ENCODE measurements at regions not wholly inside any gene's neighbourhood (a gene's known extent, or its start where the extent isn't known, plus 50 kb on each side); places are given as distances from the start of the nearest gene placed in this dataset.

- DNase-seq = no peak
- H3K4me3 Mint-ChIP-seq (ENCODE audit: unreplicated experiment) = no peak overlapping the region
- no peaks in the 10 kb centered on the region for H3K36me3 Mint-ChIP-seq (ENCODE audit: unreplicated experiment)
- no peaks in the 10 kb centered on the region for H3K9me3 Mint-ChIP-seq (ENCODE audit: unreplicated experiment)
- TF ChIP-seq CTCF (IDR thresholded peaks at IDR 0.05; ENCODE audit: partially characterized antibody, unreplicated experiment) = no peak
- no peak overlapping the region for H3K27ac Mint-ChIP-seq (ENCODE audit: unreplicated experiment)
- no peaks in the 10 kb centered on the region for H3K27me3 Mint-ChIP-seq (ENCODE audit: unreplicated experiment)
- H3K4me1 Mint-ChIP-seq (ENCODE audit: low read depth, unreplicated experiment) = peaks cover 7% of the 10 kb centered on the region
Measured at GRCh38 chr7:25424855-25425254, 196.6 kb upstream of the NPVF start.

GRCh38 chr7:25427721-25428120, 199.4 kb upstream of the NPVF start:
- no peak overlapping the region for H3K4me3 Mint-ChIP-seq (ENCODE audit: unreplicated experiment)
- DNase-seq = no peak
- H3K27me3 Mint-ChIP-seq (ENCODE audit: unreplicated experiment) = no peaks in the 10 kb centered on the region
- H3K27ac Mint-ChIP-seq (ENCODE audit: unreplicated experiment) = no peak overlapping the region
- no peak for TF ChIP-seq CTCF (IDR thresholded peaks at IDR 0.05; ENCODE audit: partially characterized antibody, unreplicated experiment)
- no peaks in the 10 kb centered on the region for H3K36me3 Mint-ChIP-seq (ENCODE audit: unreplicated experiment)
- peaks cover 2% of the 10 kb centered on the region for H3K9me3 Mint-ChIP-seq (ENCODE audit: unreplicated experiment)
- peaks cover 13% of the 10 kb centered on the region for H3K4me1 Mint-ChIP-seq (ENCODE audit: low read depth, unreplicated experiment)

- Mint-ChIP-seq H3K36me3 (ENCODE audit: unreplicated experiment) (no peaks in the 10 kb centered on the region), H3K4me3 (ENCODE audit: unreplicated experiment) (no peak overlapping the region), H3K27me3 (ENCODE audit: unreplicated experiment) (no peaks in the 10 kb centered on the region), H3K9me3 (ENCODE audit: unreplicated experiment) (peaks cover 2% of the 10 kb centered on the region), H3K27ac (ENCODE audit: unreplicated experiment) (peak overlapping the region; percentile 43), H3K4me1 (ENCODE audit: low read depth, unreplicated experiment) (peaks cover 13% of the 10 kb centered on the region)
- no peak for TF ChIP-seq CTCF (IDR thresholded peaks at IDR 0.05; ENCODE audit: partially characterized antibody, unreplicated experiment)
- no peak for DNase-seq
Measured at GRCh38 chr7:25429731-25430130, 201.4 kb upstream of the NPVF start.

GRCh38 chr7:25430200-25430931, 202.1 kb upstream of the NPVF start:
- Mint-ChIP-seq H3K27ac (ENCODE audit: unreplicated experiment) (no peak overlapping the region), H3K27me3 (ENCODE audit: unreplicated experiment) (no peaks in the 10 kb centered on the region), H3K9me3 (ENCODE audit: unreplicated experiment) (peaks cover 2% of the 10 kb centered on the region), H3K4me1 (ENCODE audit: low read depth, unreplicated experiment) (peaks cover 13% of the 10 kb centered on the region), H3K4me3 (ENCODE audit: unreplicated experiment) (no peak overlapping the region), H3K36me3 (ENCODE audit: unreplicated experiment) (no peaks in the 10 kb centered on the region)
- TF ChIP-seq CTCF (IDR thresholded peaks at IDR 0.05; ENCODE audit: partially characterized antibody, unreplicated experiment) = no peak
- no peak for DNase-seq

GRCh38 chr7:25431956-25432450, 203.7 kb upstream of the NPVF start:
- H3K36me3 Mint-ChIP-seq (ENCODE audit: unreplicated experiment) = no peaks in the 10 kb centered on the region
- DNase-seq = no peak
- peaks cover 13% of the 10 kb centered on the region for H3K4me1 Mint-ChIP-seq (ENCODE audit: low read depth, unreplicated experiment)
- H3K27ac Mint-ChIP-seq (ENCODE audit: unreplicated experiment) = no peak overlapping the region
- H3K9me3 Mint-ChIP-seq (ENCODE audit: unreplicated experiment) = peaks cover 2% of the 10 kb centered on the region
- TF ChIP-seq CTCF (IDR thresholded peaks at IDR 0.05; ENCODE audit: partially characterized antibody, unreplicated experiment) = no peak
- no peaks in the 10 kb centered on the region for H3K27me3 Mint-ChIP-seq (ENCODE audit: unreplicated experiment)
- H3K4me3 Mint-ChIP-seq (ENCODE audit: unreplicated experiment) = no peak overlapping the region

Data from glutamatergic neuron (in vitro differentiated cells).